HCT116 (cell line): ENCODE measurements at regions not wholly inside any gene's neighbourhood (a gene's known extent, or its start where the extent isn't known, plus 50 kb on each side); places are given as distances from the start of the nearest gene placed in this dataset.

Experiments used
- ATAC-seq: fragments of 200-7000 bp; cut with Tn5 transposase; 2 replicates; pipeline ENCODE4 v1.9.1; 2020; ENCODE audit warnings: mild to moderate bottlenecking, moderate library complexity
- BruUV-seq: library from RNA; stranded (reverse); fragments of 400-500 nt; replicated peaks from 2 replicates; lab custom pipeline; 2021; lab: Mats Ljungman, UMichigan
- CTCF ChIA-PET: fragments of 300-600 bp; sonication (Branson Sonifier 250); formaldehyde crosslinking; loops from one replicate; lab custom pipeline; 2021; ENCODE audit warnings: antibody characterized with exemption; lab: Charles Lee
- POLR2A ChIA-PET: fragments of 300-600, 350-600 bp; sonication (Branson Sonifier 250); formaldehyde crosslinking; loops from one replicate; lab custom pipeline; 2021; ENCODE audit warnings: antibody characterized with exemption; lab: Charles Lee
- RAD21 ChIA-PET, 2 experiments: fragments of 300-600 bp; sonication (Branson Sonifier 250); formaldehyde crosslinking; loops; one replicate each; lab custom pipeline; 2023; ENCODE audit warnings: low total read pairs in 2 of 2; ENCODE audit not compliant: uncharacterized antibody in 2 of 2, unreplicated experiment in 2 of 2, low non-redundant PET in 1 of 2; lab: Charles Lee
- DNase-seq: peaks from one replicate; pipeline ENCODE4 v3.0.0-alpha.2; 2010; ENCODE audit warnings: low read depth, low spot score
- H2AFZ ChIP-seq: fragments of 200-600 bp; shearing (Covaris generic), sonication (generic); 2 replicates; pipeline ENCODE4 v1.6.1; 2017; ENCODE audit warnings: low read depth, mixed run types, mixed read lengths, antibody characterized with exemption, low read length; ENCODE audit not compliant: poor library complexity, severe bottlenecking
- H3K27ac ChIP-seq: 2 replicates; pipeline ENCODE4 v1.5.1; 2012; ENCODE audit warnings: low read depth, low read length
- H3K27me3 ChIP-seq: fragments of 200-600 bp; sonication (generic); 2 replicates; pipeline ENCODE4 v1.6.1; 2016; ENCODE audit warnings: mixed run types, low read length, mixed read lengths; ENCODE audit not compliant: insufficient read depth
- H3K36me3 ChIP-seq, 2 experiments: fragments of 200-500 bp in 1 of 2; fragments of 200-600 bp in 1 of 2; sonication (Bioruptor generic) in 1 of 2; sonication (generic) in 1 of 2; 2 replicates each; pipeline versions ENCODE4 v1.5.1 to v1.6.1; 2014 to 2016; ENCODE audit warnings: low read length in 2 of 2, inconsistent platforms in 1 of 2, mixed read lengths in 1 of 2, mixed run types in 1 of 2; ENCODE audit not compliant: insufficient read depth in 2 of 2, control insufficient read depth in 1 of 2
- H3K4me1 ChIP-seq, 2 experiments: fragments of 200-600 bp in 1 of 2; sonication (generic) in 1 of 2; 2 replicates each; pipeline versions ENCODE4 v1.5.1 to v1.6.1; 2012 to 2017; ENCODE audit warnings: low read length in 2 of 2, inconsistent platforms in 1 of 2, mild to moderate bottlenecking in 1 of 2, mixed read lengths in 1 of 2, mixed run types in 1 of 2, moderate library complexity in 1 of 2; ENCODE audit not compliant: insufficient read depth in 2 of 2, control insufficient read depth in 1 of 2
- H3K4me2 ChIP-seq: fragments of 200-600 bp; sonication (generic); 2 replicates; pipeline ENCODE4 v1.6.1; 2017; ENCODE audit warnings: mixed run types, low read length, mixed read lengths
- H3K4me3 ChIP-seq, 2 experiments: fragments of 200-600 bp in 1 of 2; sonication (generic) in 1 of 2; replicated peaks in 1 of 2; 2 replicates each; pipeline ENCODE4 v1.5.1; 2011 to 2016; ENCODE audit warnings: low read length in 2 of 2, control low read depth in 1 of 2, low read depth in 1 of 2, mild to moderate bottlenecking in 1 of 2, mixed read lengths in 1 of 2, mixed run types in 1 of 2
- H3K79me2 ChIP-seq: fragments of 200-600 bp; sonication (generic); 2 replicates; pipeline ENCODE4 v1.6.1; 2017; ENCODE audit warnings: mild to moderate bottlenecking, mixed run types, low read length, moderate library complexity, mixed read lengths; ENCODE audit not compliant: insufficient read depth
- H3K9ac ChIP-seq: fragments of 200-600 bp; sonication (generic); 2 replicates; pipeline ENCODE4 v1.6.1; 2016; ENCODE audit warnings: low read length, mixed read lengths
- H3K9me2 ChIP-seq: fragments of 200-600 bp; sonication (generic), shearing (Covaris generic); 2 replicates; pipeline ENCODE4 v1.6.1; 2017; ENCODE audit warnings: mixed run types, mild to moderate bottlenecking, moderate library complexity; ENCODE audit not compliant: insufficient read depth
- H3K9me3 ChIP-seq, 2 experiments: fragments of 200-500 bp in 1 of 2; fragments of 200-600 bp in 1 of 2; sonication (Bioruptor generic) in 1 of 2; sonication (generic) in 1 of 2; 2 replicates each; pipeline ENCODE4 v1.6.1; 2014 to 2017; ENCODE audit warnings: low read length in 2 of 2, mixed read lengths in 2 of 2, inconsistent platforms in 1 of 2, low read depth in 1 of 2, mild to moderate bottlenecking in 1 of 2, mixed run types in 1 of 2, moderate library complexity in 1 of 2; ENCODE audit not compliant: control insufficient read depth in 1 of 2, insufficient read depth in 1 of 2
- H4K20me1 ChIP-seq: fragments of 200-600 bp; sonication (generic), shearing (Covaris generic); 2 replicates; pipeline ENCODE4 v1.6.1; 2017; ENCODE audit warnings: mixed run types, mild to moderate bottlenecking, moderate library complexity; ENCODE audit not compliant: insufficient read depth
- CBX3 ChIP-seq: IDR thresholded peaks from 2 replicates; pipeline ENCODE4 v1.6.1; 2012; ENCODE audit warnings: low read depth
- CEBPB ChIP-seq: IDR thresholded peaks from 2 replicates; pipeline ENCODE4 v1.6.1; 2012; ENCODE audit warnings: low read depth
- EGR1 ChIP-seq: IDR thresholded peaks from 2 replicates; pipeline ENCODE4 v1.6.1; 2012; ENCODE audit warnings: low read depth
- ELF1 ChIP-seq: IDR thresholded peaks from 2 replicates; pipeline ENCODE4 v1.6.1; 2012; ENCODE audit warnings: low read depth, borderline replicate concordance
- EZH2 ChIP-seq: fragments of 200-600 bp; sonication (generic); IDR thresholded peaks from 2 replicates; pipeline ENCODE4 v1.6.1; 2017; ENCODE audit warnings: antibody characterized with exemption, mixed run types
- EZH2phosphoT487 ChIP-seq: fragments of 200-600 bp; IDR thresholded peaks from 2 replicates; pipeline ENCODE4 v1.6.1; 2018; ENCODE audit warnings: antibody characterized with exemption, borderline replicate concordance
- FOSL1 ChIP-seq: IDR thresholded peaks from 2 replicates; pipeline ENCODE4 v1.6.1; 2012; ENCODE audit warnings: low read depth
- POLR2A ChIP-seq: IDR thresholded peaks from 2 replicates; pipeline ENCODE4 v1.7.0; 2011; ENCODE audit warnings: borderline replicate concordance; ENCODE audit not compliant: insufficient read depth, insufficient read length; ENCODE audit errors: extremely low read depth
- POLR2AphosphoS5 ChIP-seq: IDR thresholded peaks from 2 replicates; pipeline ENCODE4 v1.6.1; 2011; ENCODE audit warnings: mild to moderate bottlenecking, low read depth, low read length, moderate library complexity
- RAD21 ChIP-seq: IDR thresholded peaks from 2 replicates; pipeline ENCODE4 v1.6.1; 2012; ENCODE audit warnings: low read depth, mild to moderate bottlenecking
- SP1 ChIP-seq: IDR thresholded peaks from 2 replicates; pipeline ENCODE4 v1.6.1; 2012; ENCODE audit warnings: low read depth
- SRF ChIP-seq: IDR thresholded peaks from 2 replicates; pipeline ENCODE4 v1.6.1; 2012; ENCODE audit warnings: low read depth
- TCF7L2 ChIP-seq: IDR thresholded peaks from 2 replicates; pipeline ENCODE4 v1.7.0; 2011; ENCODE audit warnings: borderline replicate concordance, inconsistent platforms; ENCODE audit not compliant: insufficient read depth, insufficient read length; ENCODE audit errors: extremely low read depth
- ZBTB33 ChIP-seq: IDR thresholded peaks from 2 replicates; pipeline ENCODE4 v1.6.1; 2011; ENCODE audit warnings: mild to moderate bottlenecking, low read length, moderate library complexity; ENCODE audit not compliant: insufficient replicate concordance; ENCODE audit errors: extremely low read depth
- ZFX ChIP-seq: fragments of 450-650 bp; IDR thresholded peaks from 2 replicates; pipeline ENCODE4 v1.6.1; 2017
- intact Hi-C: fragments of 100-400 bp; cut with micrococcal nuclease; formaldehyde crosslinking; loops from 2 replicates; pipeline ENCODE4 v1.10.0; 2022
- TF ChIP-seq, protein P1 (sequence below), 3 experiments: fragments of 200-600 bp in 1 of 3; sonication (generic) in 1 of 3; IDR thresholded peaks in 2 of 3; conservative IDR thresholded peaks in 1 of 3; 2 replicates each; pipeline ENCODE4 v1.5.1; 2012 to 2017; ENCODE audit warnings: low read depth in 2 of 3, low read length in 2 of 3, antibody characterized with exemption in 1 of 3, borderline replicate concordance in 1 of 3, control low read depth in 1 of 3, mild to moderate bottlenecking in 1 of 3, mixed read lengths in 1 of 3, mixed run types in 1 of 3, moderate library complexity in 1 of 3; ENCODE audit not compliant: insufficient read depth in 1 of 3
- TF ChIP-seq, protein P2 (sequence below): IDR thresholded peaks from 2 replicates; pipeline ENCODE4 v1.6.1; 2012

DNA sequence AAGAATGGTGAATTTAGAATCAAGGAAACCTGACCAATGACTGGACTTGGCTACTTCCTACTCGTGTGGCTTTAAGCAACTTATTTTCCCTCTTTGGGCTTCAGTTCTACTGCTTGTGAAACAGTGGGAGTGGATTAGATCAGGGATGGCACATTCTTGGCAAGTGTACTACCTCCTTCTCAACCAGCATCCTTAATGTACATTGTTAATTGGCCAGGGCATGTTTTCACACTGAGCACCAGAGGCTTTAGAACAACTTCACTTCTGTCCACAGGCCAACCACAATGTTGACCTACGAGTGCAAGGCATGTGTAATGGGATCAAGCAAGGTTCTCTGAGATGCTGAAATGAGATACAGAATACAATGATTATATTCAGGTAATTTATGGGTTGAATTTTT is 315.3 kb downstream of the ADRA2A start:
- no peaks in the 10 kb centered on the region for H3K9me3 ChIP-seq
- H3K79me2 ChIP-seq, result no peaks in the 10 kb centered on the region
- no peaks in the 10 kb centered on the region for H3K9me2 ChIP-seq
- no peak overlapping the region for H3K27ac ChIP-seq
- RAD21 ChIA-PET, result no interaction called here
- H3K36me3 ChIP-seq, result no peaks in the 10 kb centered on the region
- H3K4me2 ChIP-seq, result no peak overlapping the region
- H3K4me3 ChIP-seq, result no peak overlapping the region
- CTCF ChIA-PET, result no interaction called here
- no peak for DNase-seq
- no TSS peak for BruUV-seq
- POLR2A ChIA-PET, result no interaction called here
- no peak for ATAC-seq
- TF ChIP-seq ELF1, result no peak
- TF ChIP-seq TCF7L2, result no peak
- TF ChIP-seq, protein P1, sequence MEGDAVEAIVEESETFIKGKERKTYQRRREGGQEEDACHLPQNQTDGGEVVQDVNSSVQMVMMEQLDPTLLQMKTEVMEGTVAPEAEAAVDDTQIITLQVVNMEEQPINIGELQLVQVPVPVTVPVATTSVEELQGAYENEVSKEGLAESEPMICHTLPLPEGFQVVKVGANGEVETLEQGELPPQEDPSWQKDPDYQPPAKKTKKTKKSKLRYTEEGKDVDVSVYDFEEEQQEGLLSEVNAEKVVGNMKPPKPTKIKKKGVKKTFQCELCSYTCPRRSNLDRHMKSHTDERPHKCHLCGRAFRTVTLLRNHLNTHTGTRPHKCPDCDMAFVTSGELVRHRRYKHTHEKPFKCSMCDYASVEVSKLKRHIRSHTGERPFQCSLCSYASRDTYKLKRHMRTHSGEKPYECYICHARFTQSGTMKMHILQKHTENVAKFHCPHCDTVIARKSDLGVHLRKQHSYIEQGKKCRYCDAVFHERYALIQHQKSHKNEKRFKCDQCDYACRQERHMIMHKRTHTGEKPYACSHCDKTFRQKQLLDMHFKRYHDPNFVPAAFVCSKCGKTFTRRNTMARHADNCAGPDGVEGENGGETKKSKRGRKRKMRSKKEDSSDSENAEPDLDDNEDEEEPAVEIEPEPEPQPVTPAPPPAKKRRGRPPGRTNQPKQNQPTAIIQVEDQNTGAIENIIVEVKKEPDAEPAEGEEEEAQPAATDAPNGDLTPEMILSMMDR (IDR thresholded peaks at IDR 0.05 in 2 of 3, conservative IDR thresholded peaks at IDR 0.05 in 1 of 3; ENCODE audit: borderline replicate concordance in 1 of 3, insufficient read depth in 1 of 3, low read depth in 2 of 3, low read length in 2 of 3), result no peak
- TF ChIP-seq CEBPB, result no peak
- TF ChIP-seq SRF, result no peak
- TF ChIP-seq EZH2, result no peak
- TF ChIP-seq FOSL1, result no peak
- TF ChIP-seq ZBTB33, result no peak
- TF ChIP-seq, protein P2, sequence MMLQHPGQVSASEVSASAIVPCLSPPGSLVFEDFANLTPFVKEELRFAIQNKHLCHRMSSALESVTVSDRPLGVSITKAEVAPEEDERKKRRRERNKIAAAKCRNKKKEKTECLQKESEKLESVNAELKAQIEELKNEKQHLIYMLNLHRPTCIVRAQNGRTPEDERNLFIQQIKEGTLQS, result no peak
- no peak for TF ChIP-seq EGR1
- no peak for TF ChIP-seq EZH2phosphoT487
- TF ChIP-seq SP1, result no peak
- TF ChIP-seq ZFX, result no peak
- TF ChIP-seq POLR2AphosphoS5, result no peak
- no peak for TF ChIP-seq CBX3
- no peak for TF ChIP-seq RAD21
- TF ChIP-seq POLR2A, result no peak
- H4K20me1 ChIP-seq, result no peaks in the 10 kb centered on the region
- no peak overlapping the region for H2AFZ ChIP-seq
- H3K27me3 ChIP-seq, result peaks cover 14% of the 10 kb centered on the region; the same call in 1 of the 2 replicates
- intact Hi-C loops, result no loop called here
- H3K4me1 ChIP-seq, result no peaks in the 10 kb centered on the region
- H3K9ac ChIP-seq, result no peak overlapping the region
